ENCODE measurements at regions not wholly inside any gene's neighbourhood (a gene's known extent, or its start where the extent isn't known, plus 50 kb on each side); places are given as distances from the start of the nearest gene placed in this dataset.

DNA sequence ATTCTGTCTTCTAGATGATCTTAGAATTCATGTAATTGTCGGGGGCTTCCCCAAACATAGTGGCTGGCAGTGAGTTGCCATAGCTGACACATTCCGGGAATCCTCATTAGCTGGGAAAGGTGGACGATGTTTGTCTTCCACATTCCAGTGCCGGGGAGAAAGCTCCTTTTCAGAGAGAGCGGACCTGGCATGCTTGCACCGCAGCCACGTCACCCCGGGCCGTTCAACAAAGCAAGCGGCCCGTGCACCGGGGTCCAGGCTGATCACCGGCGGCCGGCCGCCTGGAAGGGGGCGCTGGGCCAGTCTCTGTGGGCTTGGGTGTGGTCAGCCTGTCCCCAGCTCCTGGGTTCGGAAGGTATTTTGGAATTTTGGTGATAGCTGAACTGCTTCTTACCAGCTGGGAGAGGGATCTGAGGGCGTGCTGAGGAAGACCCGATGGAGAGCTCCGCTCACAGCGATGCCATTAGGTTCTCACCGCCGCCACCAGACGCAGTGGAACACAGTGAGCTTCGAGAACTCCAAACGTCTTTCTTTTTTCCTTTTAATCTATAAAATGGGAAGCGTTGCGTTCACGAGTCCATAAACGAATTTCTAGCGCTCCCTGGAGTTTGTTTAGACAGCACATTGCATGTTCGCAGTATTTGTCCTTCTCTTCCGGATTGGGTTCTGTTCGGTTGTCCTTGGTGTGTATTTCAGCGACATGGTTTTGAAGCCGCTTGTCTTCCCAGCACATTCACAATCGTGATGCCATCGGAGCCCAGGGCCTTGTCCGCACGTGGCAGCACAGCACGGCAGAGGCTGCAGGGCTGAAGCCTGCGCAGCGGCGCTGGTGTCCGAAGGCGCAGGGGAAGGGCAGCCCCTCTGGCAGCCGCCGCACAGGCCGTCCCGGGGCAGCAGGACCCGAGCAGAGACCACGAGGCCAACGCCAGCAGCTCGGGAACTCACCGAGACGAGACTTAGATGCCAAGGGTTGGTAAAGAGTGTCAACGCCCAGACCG, 557.6 kb downstream of the QKI start:
- Histone ChIP-seq H3K79me2 (ENCODE audit: insufficient read depth, low read length) (no peaks in the 10 kb centered on the region), H3K9ac (ENCODE audit: low read length) (no peak overlapping the region), H2AFZ (ENCODE audit: low read depth, low read length, poor library complexity, severe bottlenecking) (no peak overlapping the region), H3K36me3 (ENCODE audit: control insufficient read depth in 1 of 2, insufficient read depth in 2 of 2, low read length in 2 of 2) (no peaks in the 10 kb centered on the region), H3K9me2 (ENCODE audit: insufficient read depth) (no peaks in the 10 kb centered on the region), H3K4me3 (replicated peaks in 1 of 2; ENCODE audit: low read depth in 1 of 2, low read length in 2 of 2) (no peak overlapping the region), H3K4me1 (ENCODE audit: control insufficient read depth in 1 of 2, insufficient read depth in 2 of 2, low read length in 2 of 2) (no peaks in the 10 kb centered on the region), H3K9me3 (ENCODE audit: control insufficient read depth in 1 of 2, insufficient read depth in 1 of 2, low read depth in 1 of 2, low read length in 2 of 2) (no peaks in the 10 kb centered on the region), H3K27me3 (ENCODE audit: insufficient read depth, low read length) (no peaks in the 10 kb centered on the region), H3K4me2 (ENCODE audit: low read length) (no peak overlapping the region), H3K27ac (ENCODE audit: low read depth, low read length) (no peak overlapping the region), H4K20me1 (ENCODE audit: insufficient read depth) (no peaks in the 10 kb centered on the region)
- ATAC-seq = no peak
- no peak for DNase-seq (ENCODE audit: low read depth, low spot score)
- TF ChIP-seq, protein P1, sequence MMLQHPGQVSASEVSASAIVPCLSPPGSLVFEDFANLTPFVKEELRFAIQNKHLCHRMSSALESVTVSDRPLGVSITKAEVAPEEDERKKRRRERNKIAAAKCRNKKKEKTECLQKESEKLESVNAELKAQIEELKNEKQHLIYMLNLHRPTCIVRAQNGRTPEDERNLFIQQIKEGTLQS (IDR thresholded peaks at IDR 0.05) = no peak
- no peak for TF ChIP-seq POLR2A (IDR thresholded peaks at IDR 0.05; ENCODE audit: borderline replicate concordance, extremely low read depth, insufficient read depth, insufficient read length)
- no peak for TF ChIP-seq ZNF274 (IDR thresholded peaks at IDR 0.05; ENCODE audit: low read depth, low read length)
- TF ChIP-seq, protein P2, sequence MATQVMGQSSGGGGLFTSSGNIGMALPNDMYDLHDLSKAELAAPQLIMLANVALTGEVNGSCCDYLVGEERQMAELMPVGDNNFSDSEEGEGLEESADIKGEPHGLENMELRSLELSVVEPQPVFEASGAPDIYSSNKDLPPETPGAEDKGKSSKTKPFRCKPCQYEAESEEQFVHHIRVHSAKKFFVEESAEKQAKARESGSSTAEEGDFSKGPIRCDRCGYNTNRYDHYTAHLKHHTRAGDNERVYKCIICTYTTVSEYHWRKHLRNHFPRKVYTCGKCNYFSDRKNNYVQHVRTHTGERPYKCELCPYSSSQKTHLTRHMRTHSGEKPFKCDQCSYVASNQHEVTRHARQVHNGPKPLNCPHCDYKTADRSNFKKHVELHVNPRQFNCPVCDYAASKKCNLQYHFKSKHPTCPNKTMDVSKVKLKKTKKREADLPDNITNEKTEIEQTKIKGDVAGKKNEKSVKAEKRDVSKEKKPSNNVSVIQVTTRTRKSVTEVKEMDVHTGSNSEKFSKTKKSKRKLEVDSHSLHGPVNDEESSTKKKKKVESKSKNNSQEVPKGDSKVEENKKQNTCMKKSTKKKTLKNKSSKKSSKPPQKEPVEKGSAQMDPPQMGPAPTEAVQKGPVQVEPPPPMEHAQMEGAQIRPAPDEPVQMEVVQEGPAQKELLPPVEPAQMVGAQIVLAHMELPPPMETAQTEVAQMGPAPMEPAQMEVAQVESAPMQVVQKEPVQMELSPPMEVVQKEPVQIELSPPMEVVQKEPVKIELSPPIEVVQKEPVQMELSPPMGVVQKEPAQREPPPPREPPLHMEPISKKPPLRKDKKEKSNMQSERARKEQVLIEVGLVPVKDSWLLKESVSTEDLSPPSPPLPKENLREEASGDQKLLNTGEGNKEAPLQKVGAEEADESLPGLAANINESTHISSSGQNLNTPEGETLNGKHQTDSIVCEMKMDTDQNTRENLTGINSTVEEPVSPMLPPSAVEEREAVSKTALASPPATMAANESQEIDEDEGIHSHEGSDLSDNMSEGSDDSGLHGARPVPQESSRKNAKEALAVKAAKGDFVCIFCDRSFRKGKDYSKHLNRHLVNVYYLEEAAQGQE (IDR thresholded peaks at IDR 0.05; ENCODE audit: low read depth) = no peak
- no peak for TF ChIP-seq ZFX (IDR thresholded peaks at IDR 0.05)
- ChIA-PET POLR2A (no interaction called here), CTCF (no interaction called here), RAD21 (ENCODE audit: low non-redundant PET in 1 of 2, low total read pairs in 2 of 2, uncharacterized antibody in 2 of 2, unreplicated experiment in 2 of 2) (no interaction called here)
- no TSS peak for BruUV-seq (replicated peaks)
- intact Hi-C loops (cut with micrococcal nuclease) = no loop called here
